ELF-1 (cell line): ENCODE measurements at regions not wholly inside any gene's neighbourhood (a gene's known extent, or its start where the extent isn't known, plus 50 kb on each side); places are given as distances from the start of the nearest gene placed in this dataset.
A peak's percentile ranks its signal among the peaks of the same experiment; 100 is the strongest.

Source experiments
- DNase-seq: peaks from one replicate; pipeline ENCODE4 v3.0.0-alpha.2; 2016; ENCODE audit warnings: low read depth, low spot score

DNA sequence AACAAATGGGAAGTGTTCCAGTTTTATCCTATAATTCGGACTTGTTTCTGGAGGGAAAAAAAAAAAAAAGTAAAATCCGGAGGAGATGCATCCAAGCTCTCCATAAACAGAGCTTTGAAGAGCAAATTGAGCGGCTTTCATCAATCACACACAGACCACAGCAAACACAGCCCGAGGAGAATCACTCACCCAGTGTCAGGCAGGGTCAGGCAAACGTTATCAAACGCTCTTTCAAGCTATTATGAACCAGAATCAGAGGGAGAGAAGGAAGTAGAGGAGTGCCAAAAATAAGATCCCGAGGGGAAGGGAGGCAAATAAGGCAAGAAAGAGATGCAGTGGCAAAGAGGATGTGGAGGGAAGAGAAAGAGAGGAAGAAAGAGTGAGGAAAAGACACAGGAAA is 188.3 kb upstream of the CAMK1G start:
- DNase-seq, result peak; percentile 68

DNA sequence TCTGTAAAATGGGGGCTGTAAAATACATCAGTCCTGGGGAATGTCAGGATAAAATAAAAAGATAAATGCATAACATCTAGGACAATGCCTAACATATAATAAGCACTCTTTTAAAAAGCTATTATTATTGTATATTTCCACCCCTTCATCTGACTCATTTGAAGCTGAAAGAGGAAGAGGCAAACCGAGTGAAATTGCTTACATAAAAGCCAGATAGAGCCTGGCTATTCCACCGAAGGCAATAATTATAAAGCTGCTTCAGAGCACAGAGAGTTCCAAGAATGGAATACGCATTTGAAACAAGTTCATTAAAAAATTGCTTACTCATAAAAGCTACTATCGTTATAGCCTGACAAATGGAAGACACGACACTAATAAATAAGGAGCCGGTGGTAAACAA is 186.1 kb upstream of the CAMK1G start:
- DNase-seq, result no peak

DNA sequence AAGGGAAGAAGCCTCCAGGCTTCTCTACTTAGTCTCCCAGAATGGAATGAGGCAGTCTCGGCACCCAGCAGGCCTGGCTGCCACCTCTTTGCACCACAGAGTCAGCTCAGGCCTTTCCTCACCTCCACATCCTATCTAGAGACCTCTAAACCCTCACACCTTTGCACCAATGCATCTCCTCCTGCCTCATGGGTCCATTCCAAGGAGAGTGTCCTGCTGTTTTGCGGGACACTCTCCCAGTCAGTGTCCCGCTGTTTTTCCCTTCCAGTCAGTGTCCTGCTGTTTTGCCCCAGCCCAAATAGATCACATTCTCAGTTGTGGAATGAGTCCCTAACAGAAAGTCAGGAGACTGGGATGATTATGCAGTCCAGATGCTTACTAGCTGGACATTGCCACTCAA is 185.6 kb upstream of the CAMK1G start:
- peak; percentile 58 for DNase-seq

DNA sequence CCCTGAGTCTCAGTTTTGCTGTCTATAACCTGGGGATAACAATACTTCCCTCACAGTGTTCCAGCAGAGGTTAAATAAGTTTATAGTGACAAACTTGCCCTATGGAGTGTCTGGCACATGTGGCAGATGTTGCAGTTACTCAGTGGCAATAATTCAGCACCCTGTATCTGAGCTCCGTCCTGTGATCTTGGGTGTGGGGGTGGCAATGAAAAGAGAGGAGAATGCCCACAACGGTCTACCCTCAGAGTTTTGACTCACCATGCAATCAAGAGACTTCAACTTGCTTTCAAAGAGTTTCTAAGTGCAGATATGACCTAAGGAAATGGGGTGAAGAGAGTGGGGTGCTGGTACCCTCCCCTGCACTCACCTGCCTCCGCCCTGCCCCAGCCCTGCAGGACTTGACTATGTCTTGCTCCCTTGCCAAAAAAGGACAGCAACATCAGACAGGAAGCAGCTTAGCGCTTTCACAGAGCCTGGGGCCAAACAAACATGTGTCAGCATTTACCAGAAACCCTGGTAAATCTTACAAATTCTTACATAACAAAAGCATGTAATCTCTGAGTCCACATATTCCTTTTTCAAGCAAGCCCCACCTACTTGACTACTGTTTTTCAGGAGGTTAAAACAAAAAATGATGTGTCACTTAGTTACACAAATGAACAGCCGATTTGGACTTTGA is 185.1 kb upstream of the CAMK1G start:
- peak; percentile 88 for DNase-seq

DNA sequence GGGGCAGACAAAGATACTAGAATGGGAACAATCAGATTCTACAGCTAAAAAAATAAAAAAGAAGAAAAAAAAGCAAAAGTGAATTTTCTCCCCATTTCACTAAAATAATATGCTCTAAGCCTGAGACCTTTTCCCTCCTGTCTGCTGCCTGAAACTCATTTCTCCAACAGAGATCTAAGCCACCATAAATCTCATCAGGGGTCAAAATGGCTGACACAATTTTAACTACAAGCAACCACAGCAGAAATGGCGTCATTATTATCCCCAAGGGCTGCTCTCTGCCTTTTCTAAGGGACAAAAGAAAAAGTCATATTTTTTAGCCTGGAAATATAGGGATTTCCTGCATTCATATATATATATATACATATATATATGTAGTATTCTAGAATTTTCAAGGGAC is 183.7 kb upstream of the CAMK1G start:
- no peak for DNase-seq

DNA sequence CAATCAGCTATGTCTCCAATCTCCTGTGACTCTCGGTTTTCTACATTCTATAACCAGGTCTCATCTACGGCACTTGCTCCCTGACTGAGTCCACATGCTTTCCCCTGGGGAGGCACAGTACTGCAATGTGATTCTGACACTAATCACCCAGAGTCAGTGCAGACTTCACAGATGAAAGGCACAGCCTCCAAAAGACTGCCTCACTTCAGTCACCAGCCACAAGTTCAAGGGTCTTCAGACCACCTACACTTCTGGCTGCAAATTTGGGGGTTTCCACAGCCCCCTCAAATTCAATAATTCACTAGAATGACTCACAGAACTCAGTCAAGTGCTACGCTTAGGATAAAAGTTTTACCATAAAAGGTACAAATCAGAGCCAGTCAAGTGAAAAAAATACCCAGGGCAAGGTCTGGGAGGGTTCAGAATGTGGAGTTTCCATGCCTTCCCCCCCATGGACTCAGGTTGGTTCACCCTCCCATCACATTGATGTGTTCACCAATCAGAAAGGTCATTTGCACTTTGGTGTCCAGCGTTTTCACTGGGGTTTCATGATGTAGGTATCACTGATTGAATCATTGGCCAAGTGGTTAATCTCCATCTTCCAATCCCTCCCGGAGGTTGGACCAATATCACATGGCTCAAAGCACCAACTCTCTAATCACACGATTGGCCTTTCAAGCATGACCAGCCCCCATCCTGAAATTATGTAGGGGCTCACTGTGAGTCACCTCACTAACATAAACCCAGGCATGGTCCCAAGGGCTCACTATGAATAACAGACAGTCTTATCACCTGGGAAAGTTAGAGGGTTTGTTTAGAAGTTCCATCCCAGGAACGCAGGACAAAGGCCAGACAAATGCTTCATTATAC is 182.9 kb upstream of the CAMK1G start:
- DNase-seq, result no peak

DNA sequence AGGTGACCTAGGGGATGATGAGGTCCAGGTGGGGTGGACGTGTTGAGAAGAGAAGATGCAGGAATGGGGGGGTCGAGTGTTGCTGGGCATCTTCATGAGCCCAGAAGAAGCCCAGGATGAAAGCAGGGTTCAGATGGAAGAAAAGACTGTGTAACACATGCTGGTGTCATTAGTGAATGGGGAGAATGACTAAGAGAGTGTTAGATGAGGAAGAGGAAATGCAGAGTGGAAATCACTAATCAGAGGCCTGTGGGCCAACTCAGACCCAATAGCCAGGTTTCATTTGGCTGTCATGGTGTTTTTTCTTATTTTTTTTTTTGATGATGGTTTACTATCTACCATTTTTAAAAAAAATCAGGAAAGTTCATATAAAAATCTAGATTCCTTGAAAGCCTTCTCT is 180.8 kb upstream of the CAMK1G start:
- no peak for DNase-seq

DNA sequence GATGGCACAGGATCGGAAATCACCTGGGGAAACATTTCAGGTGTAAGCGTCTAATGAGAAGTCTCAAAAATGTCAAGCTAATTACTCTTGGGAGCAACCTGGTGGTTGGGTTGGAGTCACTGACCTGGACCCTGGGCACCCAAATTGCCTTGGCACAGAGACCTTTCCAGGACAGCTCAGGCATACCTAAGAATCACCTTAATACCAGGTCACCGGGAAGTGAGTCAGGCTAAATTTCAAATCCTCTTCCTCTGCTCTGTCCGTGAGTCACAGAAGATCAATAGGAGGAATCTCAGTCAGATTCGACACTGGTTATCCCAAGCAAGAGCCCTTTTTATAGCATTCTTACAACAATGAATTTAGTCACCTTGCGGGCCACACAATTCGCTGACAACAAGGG is 179.6 kb upstream of the CAMK1G start:
- no peak for DNase-seq

DNA sequence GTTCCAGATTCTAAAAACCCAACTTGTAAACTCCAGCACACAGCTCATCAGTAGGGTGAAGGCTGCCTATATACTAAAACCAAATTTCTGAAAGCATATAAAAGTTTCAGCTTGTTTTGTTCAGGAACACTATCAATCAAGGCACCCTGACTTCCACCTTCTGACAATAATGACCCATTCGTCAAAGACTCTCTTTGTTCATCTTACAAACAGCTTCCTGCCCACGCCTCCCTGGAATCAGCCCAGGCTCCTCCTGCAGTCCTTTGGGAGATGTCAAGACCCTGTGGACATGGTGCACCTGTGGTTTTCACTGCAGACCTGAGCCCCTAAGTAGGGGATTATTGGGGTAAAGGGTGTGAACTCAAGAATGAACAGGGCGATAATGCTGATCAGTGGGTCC is 178.9 kb upstream of the CAMK1G start:
- DNase-seq, result no peak

DNA sequence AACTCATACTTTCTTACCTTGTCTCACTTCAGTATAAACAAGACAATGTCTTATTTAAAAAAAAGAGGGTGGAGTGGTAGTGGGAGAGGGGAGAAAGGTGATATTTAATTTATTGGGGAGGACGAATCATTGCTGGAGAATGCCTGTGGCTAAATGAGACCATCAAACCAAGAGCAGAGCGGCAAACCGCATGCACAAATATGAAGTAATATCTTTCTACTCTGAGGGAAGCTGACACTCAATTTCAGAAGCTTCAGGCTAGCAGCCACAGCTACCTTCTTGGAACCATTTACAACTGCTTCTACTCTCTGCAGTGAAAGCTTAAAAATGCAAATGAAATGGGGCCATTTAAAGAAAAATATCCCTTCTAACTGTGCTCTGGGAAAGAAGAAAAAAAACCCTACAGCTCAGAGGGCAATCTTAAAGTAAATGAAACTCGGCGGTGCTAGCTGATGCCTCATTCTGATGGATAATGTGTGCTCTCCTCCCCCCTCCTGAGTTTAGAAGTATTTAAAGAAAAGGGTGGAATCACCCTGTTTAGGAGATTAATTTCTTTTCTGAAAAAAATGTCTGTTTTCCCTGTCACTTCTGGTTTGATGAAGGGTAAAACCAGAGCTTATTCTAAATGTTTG is 178.2 kb upstream of the CAMK1G start:
- no peak for DNase-seq

DNA sequence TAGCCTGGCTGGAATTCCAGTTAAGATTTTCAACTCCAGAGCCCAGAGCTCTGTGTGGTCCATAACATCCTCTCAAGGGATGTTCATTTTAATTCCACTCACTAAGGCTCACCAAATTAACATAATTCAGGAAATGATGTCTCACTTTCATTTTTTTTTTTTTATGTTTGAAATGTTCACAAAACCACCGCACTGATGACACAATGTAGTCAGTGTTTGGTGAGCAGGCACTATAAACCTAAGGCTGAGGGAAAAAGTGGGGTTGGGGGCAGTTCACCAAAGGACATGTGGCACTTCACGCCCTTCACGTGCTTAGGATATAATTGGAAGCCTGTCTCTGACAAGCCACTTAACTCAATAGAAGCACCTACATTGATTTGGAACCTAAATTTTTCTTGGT is 177.3 kb upstream of the CAMK1G start:
- DNase-seq, result no peak

DNA sequence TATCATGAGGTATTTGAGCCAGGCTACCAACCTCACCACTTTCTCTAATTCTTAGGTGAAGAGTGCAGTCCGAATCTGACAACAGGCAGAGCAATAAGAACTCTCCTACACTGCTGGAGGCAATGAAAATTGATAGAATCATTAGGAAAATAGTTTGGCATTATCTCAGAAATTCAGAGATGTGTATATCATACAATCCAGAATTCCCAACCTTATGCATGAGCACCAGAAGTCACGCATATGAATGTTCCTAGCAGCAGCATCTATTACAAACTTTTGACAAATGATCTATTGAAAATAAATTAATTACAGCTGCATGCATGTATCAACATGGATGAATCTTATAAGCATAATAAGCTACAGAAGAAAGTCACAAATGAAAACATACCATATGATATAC is 176.9 kb upstream of the CAMK1G start:
- DNase-seq, result no peak

DNA sequence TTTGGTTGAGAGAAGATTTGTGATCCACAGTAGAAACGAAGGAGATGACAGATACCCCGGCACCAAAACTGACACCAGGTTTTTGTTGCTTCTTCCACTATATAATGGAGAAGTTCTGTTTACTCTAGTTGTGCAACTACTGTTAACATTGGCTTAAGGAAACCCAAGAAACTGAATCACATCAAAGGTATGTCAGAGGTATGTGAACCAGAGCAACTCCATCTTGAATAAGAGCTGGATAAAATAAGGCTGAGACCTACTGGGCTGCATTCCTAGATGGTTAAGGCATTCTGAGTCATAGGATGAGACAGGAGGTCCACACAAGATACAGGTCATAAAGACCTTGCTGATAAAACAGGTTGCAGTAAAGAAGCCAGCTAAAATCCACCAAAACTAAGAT is 173.7 kb upstream of the CAMK1G start:
- no peak for DNase-seq

DNA sequence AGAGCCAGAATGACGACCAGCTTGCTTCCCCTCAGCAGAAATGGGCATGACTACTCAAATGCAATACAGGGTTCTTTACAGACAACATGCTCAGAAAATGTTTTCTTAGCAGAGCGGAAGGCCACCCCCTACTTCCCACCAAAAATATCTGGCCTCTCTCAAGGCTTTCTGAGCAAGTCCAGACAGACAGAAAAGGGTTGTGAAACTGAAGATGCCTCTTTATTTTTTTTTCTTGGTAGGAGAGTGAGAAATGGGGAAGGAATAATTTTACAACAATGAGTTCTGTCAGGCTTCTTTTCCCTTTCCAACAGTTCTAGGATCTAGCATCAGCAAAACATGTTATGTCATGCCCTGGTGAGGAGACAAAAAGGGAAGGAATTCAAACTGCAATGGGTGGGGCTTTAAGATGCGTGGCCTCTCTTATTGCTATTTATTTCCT is 172.0 kb upstream of the CAMK1G start:
- no peak for DNase-seq

DNA sequence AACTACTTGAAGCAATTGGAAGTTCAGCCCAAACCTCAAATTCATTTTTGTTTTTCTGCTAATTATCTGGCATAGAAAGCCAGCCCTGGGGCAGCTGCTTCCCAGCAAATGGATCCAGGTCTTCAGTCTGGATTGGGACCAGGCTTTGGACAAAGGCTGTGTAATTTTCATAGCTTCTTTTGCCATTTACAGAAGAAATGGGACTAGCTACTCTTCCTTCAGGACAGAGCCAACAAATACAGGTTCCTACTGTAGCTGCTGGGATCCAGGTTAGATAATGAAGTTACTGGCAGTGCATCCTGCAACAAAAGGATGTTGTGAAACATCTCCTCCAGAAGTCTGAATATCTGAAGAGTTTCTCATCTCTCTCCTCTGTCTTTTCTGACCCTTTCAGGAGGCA is 171.5 kb upstream of the CAMK1G start:
- DNase-seq, result no peak

DNA sequence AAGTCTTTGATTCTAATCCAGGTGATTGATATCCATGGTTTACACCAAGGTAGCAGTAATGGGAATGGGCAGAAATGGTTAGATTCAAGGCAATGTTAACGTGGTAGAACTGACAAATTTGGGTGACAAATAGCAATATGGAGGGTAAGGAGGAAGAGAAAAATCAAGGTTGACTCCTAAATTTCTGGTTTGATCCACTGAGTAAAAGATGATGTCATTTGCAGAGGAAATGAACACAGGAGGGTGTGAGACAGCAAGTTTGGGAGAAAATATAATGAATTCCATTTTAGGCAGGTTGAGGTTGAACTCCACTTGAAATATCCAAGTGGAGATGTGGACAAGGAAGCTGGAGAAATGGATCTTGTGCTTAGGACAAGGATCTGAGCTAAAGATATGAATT is 170.9 kb upstream of the CAMK1G start:
- DNase-seq, result no peak

DNA sequence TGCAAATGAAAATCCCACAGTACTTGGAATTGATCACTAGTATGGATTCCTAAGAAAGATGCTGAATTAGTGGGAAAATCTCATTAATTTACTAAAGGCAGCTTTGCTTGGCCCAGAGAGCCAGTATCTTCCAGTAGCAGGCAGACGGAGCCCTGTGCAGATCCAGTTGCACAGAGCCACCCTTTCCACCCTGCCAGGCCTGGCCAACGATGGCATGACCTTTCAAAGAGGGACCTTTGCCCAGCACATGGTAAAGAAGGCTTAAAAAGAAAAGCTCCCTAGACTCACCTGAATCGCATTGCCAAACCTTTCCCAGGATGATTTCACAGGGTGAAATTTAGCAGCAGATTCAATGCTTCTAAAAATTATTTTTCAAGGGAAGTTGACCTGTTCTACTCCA is 170.5 kb upstream of the CAMK1G start:
- DNase-seq, result no peak

DNA sequence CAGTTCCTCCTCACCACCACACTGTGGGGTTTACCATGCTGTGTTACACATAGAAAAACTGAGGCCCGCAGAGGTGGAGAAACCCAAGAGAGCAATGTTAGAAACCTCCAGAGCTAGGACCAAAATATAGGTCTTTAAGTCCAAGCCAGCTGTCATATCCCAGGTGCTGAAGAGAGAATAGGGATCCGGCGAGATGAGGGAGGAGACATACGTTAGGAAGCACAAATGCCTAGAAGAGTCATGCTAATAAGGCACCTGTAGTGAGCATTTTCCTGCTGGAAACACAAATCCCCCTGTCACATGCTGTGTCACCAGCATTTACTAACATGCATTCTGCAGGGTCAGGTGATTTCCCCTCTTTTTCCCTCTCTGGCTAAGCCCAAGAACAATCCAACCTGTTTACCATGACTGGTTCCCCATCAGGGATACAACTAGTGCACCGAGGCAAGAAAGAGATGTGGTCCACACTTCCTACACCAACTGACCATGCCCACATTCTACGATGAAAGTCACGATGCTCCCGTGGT is 168.6 kb upstream of the CAMK1G start:
- DNase-seq, result no peak

DNA sequence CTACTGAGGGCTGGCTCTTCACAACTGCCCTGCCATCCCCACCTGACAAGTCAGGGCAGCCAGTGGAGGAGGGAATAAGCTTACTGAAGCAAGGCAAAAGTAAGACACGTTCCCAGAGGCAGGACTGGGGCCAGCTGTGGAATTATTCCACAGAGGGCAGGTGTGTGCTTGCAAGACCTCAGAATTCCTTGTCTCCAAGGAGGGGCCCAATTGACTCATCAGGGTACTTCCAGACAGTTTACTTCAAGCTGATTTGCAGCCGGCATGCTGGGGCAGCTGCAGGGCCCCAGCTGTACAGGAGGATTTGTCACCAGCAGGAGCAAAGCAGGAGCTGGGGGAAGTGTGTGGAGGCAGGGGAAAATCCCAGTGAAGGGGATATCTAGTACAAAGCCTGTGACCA is 167.5 kb upstream of the CAMK1G start:
- peak; percentile 39 for DNase-seq

DNA sequence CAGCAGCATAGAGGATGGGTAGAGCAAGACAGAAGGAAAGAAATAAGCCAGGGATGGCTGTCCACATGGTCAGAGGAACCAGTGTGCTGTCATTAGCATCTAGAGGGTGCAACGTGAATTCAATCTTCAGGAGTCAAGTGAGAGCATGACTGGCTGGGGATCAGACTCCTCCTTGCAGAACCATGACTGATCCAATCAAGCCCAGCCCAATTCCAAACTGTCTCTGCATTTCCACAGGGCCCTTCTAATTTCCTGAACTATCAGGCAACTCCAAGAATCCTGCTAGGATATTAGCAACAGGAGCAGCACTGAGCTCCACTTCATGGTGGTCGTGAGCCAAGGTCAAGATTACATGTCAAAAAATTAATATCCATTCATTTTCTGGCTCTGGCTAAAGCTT is 166.8 kb upstream of the CAMK1G start:
- no peak for DNase-seq

DNA sequence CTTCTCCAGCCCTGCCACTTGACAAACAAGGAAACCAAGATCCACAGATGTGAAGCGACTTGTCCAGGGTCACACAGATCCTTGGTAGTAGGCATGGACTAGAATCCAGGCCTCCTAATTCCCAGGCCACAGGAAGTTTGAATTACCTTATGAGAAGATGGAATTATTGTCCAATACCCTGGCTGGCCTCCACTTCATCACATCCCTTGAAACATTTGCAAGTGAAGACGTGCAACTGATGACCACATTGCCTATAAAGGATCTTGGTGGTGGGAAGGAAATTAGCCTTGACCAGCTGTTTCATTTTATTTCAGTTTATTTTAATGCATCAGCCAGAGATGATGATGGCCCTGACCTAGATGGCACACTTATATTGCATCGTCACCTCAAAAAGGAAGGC is 165.8 kb upstream of the CAMK1G start:
- no peak for DNase-seq

DNA sequence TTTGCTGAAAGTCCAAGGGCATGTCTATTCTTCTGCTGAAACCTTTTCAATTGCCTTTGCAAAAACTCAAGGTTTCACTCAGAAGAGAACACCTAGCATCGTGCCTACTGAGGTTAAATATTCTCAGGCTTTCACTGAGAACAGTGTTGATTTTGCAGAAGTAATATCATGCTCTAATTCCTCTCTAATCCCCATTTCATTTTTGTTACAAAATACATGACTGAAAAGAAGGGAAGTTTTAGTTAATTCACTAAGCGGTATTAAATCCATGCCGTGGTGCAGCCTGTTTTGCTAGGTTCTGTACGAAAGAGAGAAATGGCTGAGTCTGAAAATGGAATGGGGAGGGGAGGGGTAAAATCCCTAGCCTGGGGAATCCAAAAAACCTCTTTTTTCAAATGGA is 163.2 kb upstream of the CAMK1G start:
- DNase-seq, result no peak

DNA sequence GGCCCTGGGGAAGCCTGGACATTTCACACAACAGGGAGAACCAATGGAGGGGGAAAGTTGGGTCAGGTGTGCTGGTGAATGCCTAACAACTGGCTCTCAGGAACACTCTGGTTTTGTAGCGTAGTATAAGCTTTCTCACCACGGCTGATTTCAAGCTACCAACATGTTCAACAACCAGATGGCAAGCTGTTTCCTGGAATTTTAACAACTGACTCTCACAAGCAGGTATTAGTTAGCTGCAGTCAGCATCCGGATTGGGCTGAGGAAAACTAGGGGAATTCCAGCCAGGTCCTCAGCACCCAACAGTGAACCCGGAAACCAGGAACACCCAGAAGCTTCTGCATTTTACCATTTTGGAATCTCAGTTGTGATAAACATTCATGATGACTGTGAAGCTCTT is 162.3 kb upstream of the CAMK1G start:
- no peak for DNase-seq
